ENCODE measurements at regions not wholly inside any gene's neighbourhood (a gene's known extent, or its start where the extent isn't known, plus 50 kb on each side); places are given as distances from the start of the nearest gene placed in this dataset.

DNA sequence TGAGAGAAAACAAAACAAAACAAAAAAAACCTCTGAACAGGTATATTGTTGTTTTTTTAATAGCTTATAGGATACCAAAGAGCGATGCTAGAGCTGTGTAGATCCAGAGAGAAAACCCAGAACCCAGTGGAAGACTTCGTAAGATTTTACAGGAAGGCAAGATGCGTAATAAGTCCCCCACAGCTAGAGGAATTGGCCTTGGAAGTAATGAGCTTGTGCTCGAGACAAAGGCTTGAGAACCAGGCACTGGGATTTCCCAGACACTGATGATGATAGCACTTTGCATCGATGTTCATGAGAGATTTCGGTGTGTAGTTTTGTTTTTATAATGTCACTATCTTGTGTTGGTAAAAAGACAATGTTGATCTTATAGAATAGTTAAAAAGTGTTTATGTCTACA is 821.5 kb upstream of the IGFBP3 start:
- Histone ChIP-seq H3K27ac (no peak overlapping the region), H3K4me1 (no peaks in the 10 kb centered on the region), H3K4me3 (no peak overlapping the region), H3K36me3 (no peaks in the 10 kb centered on the region), H3K27me3 (no peaks in the 10 kb centered on the region), H3K9me3 (no peaks in the 10 kb centered on the region)
- intact Hi-C loops (cut with DNase I; ENCODE audit: low total_unique reads) = no loop called here
- TF ChIP-seq, protein P1, sequence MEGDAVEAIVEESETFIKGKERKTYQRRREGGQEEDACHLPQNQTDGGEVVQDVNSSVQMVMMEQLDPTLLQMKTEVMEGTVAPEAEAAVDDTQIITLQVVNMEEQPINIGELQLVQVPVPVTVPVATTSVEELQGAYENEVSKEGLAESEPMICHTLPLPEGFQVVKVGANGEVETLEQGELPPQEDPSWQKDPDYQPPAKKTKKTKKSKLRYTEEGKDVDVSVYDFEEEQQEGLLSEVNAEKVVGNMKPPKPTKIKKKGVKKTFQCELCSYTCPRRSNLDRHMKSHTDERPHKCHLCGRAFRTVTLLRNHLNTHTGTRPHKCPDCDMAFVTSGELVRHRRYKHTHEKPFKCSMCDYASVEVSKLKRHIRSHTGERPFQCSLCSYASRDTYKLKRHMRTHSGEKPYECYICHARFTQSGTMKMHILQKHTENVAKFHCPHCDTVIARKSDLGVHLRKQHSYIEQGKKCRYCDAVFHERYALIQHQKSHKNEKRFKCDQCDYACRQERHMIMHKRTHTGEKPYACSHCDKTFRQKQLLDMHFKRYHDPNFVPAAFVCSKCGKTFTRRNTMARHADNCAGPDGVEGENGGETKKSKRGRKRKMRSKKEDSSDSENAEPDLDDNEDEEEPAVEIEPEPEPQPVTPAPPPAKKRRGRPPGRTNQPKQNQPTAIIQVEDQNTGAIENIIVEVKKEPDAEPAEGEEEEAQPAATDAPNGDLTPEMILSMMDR (IDR thresholded peaks at IDR 0.05) = no peak
- no peak for TF ChIP-seq POLR2A (IDR thresholded peaks at IDR 0.05)
- no peak for DNase-seq

DNA sequence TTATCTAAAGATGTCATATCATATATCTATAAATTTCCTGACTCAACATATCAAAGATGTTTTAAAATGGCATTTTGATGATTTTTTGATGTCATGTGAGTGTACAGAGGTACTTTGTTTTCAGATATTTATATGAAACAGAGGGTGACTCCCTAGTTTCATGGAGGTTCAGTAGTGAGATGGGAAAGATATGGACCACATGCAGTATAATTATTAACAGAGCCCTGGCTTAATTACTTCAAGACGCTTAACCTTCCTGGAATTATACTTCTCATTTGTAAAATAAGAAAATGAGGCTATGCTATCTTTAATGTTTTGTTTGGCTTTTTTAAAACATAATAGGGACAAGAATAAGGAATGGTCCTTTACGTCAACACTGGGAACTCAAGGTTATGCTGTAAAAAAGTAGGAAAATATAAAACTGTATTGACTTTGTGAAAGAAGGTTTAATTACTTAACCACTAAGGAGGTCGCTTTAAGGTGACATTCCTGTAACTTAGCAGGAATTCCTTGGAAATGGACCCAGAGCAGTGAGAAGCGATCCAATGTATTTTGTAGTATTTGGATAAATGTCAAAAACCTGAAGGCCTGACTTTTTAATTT is 821.0 kb upstream of the IGFBP3 start:
- H3K27ac ChIP-seq = no peak overlapping the region
- H3K9me3 ChIP-seq = no peaks in the 10 kb centered on the region
- TF ChIP-seq, protein P1 (IDR thresholded peaks at IDR 0.05) = no peak
- no peak for TF ChIP-seq POLR2A (IDR thresholded peaks at IDR 0.05)
- intact Hi-C loops (cut with DNase I; ENCODE audit: low total_unique reads) = no loop called here
- H3K27me3 ChIP-seq = no peaks in the 10 kb centered on the region
- H3K4me3 ChIP-seq = no peak overlapping the region
- DNase-seq = no peak
- no peaks in the 10 kb centered on the region for H3K4me1 ChIP-seq
- no peaks in the 10 kb centered on the region for H3K36me3 ChIP-seq

DNA sequence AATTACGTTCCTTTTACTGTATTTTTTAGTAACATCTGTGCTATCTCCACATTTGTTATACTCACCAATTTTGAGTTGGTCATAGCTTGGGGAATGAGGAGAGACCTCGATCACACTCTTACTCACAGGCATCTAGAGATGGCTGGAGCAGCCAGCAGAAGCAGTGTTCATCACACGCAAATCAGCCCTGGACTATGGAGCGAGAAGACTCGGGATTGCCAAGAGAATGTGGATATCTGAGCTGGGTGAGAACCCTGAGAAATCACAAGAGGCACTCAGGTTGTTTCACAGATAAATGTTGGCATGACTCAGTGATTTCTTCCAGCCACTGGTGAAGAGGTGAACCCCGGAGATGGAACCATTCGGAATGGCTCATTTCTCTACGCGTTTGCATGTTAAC is 820.1 kb upstream of the IGFBP3 start:
- no peak for DNase-seq
- no peaks in the 10 kb centered on the region for H3K4me1 ChIP-seq
- intact Hi-C loops (cut with DNase I; ENCODE audit: low total_unique reads) = no loop called here
- TF ChIP-seq, protein P1 (IDR thresholded peaks at IDR 0.05) = no peak
- TF ChIP-seq POLR2A (IDR thresholded peaks at IDR 0.05) = no peak
- no peaks in the 10 kb centered on the region for H3K27me3 ChIP-seq
- H3K27ac ChIP-seq = no peak overlapping the region
- H3K4me3 ChIP-seq = no peak overlapping the region
- H3K9me3 ChIP-seq = no peaks in the 10 kb centered on the region
- H3K36me3 ChIP-seq = no peaks in the 10 kb centered on the region

DNA sequence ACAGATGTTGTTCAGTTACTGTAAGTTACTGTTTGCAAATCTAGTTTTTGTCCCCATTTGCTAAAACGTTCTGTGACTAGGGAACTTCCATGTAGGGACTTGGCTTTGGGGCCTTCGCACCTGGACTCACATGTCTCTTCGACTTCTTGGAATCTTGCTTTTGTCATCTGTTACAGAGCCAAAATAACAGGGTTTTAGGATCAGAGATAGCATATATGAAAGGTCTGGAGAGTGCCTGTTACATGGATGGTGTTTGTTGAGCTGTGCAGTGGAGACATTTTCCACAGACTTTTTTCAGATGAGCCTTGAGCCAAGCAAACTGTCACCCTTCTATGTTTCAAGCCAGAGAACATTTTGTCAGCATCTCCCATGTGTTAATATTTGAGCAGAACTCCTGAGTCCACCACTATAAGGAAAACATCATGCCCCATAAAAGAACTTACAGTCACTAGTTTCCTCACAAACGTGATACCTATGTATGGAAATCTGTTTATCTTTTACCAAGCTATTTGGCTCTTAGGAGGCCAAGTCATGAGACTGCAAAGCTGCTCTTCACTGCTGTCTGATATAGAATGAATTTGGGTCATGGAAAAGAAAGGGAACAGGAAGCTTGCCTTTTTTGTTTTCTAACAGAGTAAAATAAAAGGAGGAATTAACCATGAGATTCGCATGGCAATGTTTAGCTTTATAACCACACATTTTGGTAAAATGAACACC is 818.6 kb upstream of the IGFBP3 start:
- TF ChIP-seq, protein P1 (IDR thresholded peaks at IDR 0.05) = no peak
- no peak for TF ChIP-seq POLR2A (IDR thresholded peaks at IDR 0.05)

DNA sequence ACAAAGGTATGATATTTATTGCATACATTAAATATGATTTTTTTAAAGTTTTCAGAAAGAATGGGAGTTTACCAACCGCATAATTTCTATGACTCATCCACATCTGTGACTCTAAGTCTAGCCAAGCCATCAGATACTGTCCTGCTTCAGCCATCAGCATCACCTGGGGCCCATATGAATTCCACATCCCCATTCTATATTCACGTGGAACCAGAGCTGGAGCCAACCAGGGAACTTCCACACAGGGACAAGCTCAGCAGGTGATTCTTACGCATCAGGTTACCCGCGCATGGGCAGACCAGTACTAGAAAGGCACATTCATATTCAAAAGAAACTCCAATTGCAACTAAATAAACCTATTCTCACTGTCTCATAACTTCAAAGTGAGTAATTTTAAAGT is 817.7 kb upstream of the IGFBP3 start:
- no peak overlapping the region for H3K27ac ChIP-seq
- no peaks in the 10 kb centered on the region for H3K27me3 ChIP-seq
- no peaks in the 10 kb centered on the region for H3K4me1 ChIP-seq
- H3K4me3 ChIP-seq = no peak overlapping the region
- H3K36me3 ChIP-seq = no peaks in the 10 kb centered on the region
- intact Hi-C loops (cut with DNase I; ENCODE audit: low total_unique reads) = no loop called here
- DNase-seq = no peak
- no peaks in the 10 kb centered on the region for H3K9me3 ChIP-seq
- TF ChIP-seq, protein P1 (IDR thresholded peaks at IDR 0.05) = no peak
- no peak for TF ChIP-seq POLR2A (IDR thresholded peaks at IDR 0.05)

More for the DNA sequence above, 818.6 kb upstream of the IGFBP3 start:
- no peak overlapping the region for H3K4me3 ChIP-seq
- no peaks in the 10 kb centered on the region for H3K27me3 ChIP-seq
- H3K9me3 ChIP-seq = no peaks in the 10 kb centered on the region
- intact Hi-C loops (cut with DNase I; ENCODE audit: low total_unique reads) = no loop called here
- no peaks in the 10 kb centered on the region for H3K4me1 ChIP-seq
- no peak for DNase-seq
- no peak overlapping the region for H3K27ac ChIP-seq
- no peaks in the 10 kb centered on the region for H3K36me3 ChIP-seq
